Parathyroid adenoma (tissue), 2 donors: ENCODE measurements at regions not wholly inside any gene's neighbourhood (a gene's known extent, or its start where the extent isn't known, plus 50 kb on each side); places are given as distances from the start of the nearest gene placed in this dataset.

Experiments
- H2AFZ ChIP-seq: fragments of 300-600 bp; sonication (generic); one replicate; pipeline ENCODE4 v1.7.0; 2017; ENCODE audit warnings: antibody characterized with exemption, mild to moderate bottlenecking
- H3K27ac ChIP-seq: fragments of 300-600 bp; sonication (generic); one replicate; pipeline ENCODE4 v1.7.0; 2017
- H3K27me3 ChIP-seq: fragments of 300-600 bp; sonication (generic); one replicate; pipeline ENCODE4 v1.7.0; 2017; ENCODE audit warnings: low read length; ENCODE audit not compliant: control insufficient read depth, insufficient read depth
- H3K36me3 ChIP-seq: fragments of 300-600 bp; sonication (generic); one replicate; pipeline ENCODE4 v1.7.0; 2017; ENCODE audit warnings: low read length; ENCODE audit not compliant: control insufficient read depth, insufficient read depth
- H3K4me1 ChIP-seq: fragments of 300-600 bp; sonication (generic); one replicate; pipeline ENCODE4 v1.7.0; 2017; ENCODE audit warnings: control low read depth
- H3K4me2 ChIP-seq: fragments of 300-600 bp; sonication (generic); one replicate; pipeline ENCODE4 v1.7.0; 2017; ENCODE audit warnings: low read length
- H3K4me3 ChIP-seq: fragments of 300-600 bp; sonication (generic); one replicate; pipeline ENCODE4 v1.7.0; 2017; ENCODE audit warnings: low read depth, low read length
- H3K79me2 ChIP-seq: fragments of 300-600 bp; sonication (generic); one replicate; pipeline ENCODE4 v1.7.0; 2017; ENCODE audit warnings: control low read depth
- H3K9ac ChIP-seq: fragments of 300-600 bp; sonication (generic); one replicate; pipeline ENCODE4 v1.7.0; 2017; ENCODE audit warnings: mild to moderate bottlenecking
- H3K9me3 ChIP-seq: fragments of 300-600 bp; sonication (generic); one replicate; pipeline ENCODE4 v1.7.0; 2017; ENCODE audit warnings: low read length; ENCODE audit not compliant: control insufficient read depth
- TF ChIP-seq, protein P1 (sequence below): fragments of 300-600 bp; sonication (generic); IDR thresholded peaks from one replicate; pipeline ENCODE4 v1.7.0; 2017; ENCODE audit warnings: antibody characterized with exemption, mild to moderate bottlenecking
- donor health status: primary hyperparathyroidism.

DNA sequence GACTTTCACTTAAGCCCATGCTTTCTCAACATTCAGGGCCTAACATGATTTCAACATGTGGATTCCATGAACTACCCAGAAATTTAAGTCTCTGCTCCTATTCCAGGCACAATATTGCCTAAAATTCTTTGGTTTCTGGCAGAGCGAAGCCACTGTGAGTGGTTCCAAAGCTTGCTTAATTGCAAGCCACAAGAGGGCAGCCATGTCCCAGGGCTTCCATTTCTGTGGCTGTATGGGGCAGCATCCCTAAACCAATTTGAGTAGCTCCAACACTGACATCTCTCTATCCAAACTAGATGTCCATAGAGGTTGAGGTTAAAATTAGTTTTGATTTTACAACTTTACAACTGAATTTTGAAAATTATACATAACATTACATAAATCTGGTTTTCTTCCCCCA lies 56.3 kb upstream of the MDFIC start:
- Histone ChIP-seq H3K4me2 (no peak overlapping the region), H3K4me3 (no peak overlapping the region), H2AFZ (no peak overlapping the region), H3K4me1 (no peaks in the 10 kb centered on the region), H3K27me3 (no peaks in the 10 kb centered on the region), H3K9ac (no peak overlapping the region), H3K27ac (no peak overlapping the region), H3K9me3 (no peaks in the 10 kb centered on the region), H3K36me3 (no peaks in the 10 kb centered on the region), H3K79me2 (no peaks in the 10 kb centered on the region)
- TF ChIP-seq, protein P1, sequence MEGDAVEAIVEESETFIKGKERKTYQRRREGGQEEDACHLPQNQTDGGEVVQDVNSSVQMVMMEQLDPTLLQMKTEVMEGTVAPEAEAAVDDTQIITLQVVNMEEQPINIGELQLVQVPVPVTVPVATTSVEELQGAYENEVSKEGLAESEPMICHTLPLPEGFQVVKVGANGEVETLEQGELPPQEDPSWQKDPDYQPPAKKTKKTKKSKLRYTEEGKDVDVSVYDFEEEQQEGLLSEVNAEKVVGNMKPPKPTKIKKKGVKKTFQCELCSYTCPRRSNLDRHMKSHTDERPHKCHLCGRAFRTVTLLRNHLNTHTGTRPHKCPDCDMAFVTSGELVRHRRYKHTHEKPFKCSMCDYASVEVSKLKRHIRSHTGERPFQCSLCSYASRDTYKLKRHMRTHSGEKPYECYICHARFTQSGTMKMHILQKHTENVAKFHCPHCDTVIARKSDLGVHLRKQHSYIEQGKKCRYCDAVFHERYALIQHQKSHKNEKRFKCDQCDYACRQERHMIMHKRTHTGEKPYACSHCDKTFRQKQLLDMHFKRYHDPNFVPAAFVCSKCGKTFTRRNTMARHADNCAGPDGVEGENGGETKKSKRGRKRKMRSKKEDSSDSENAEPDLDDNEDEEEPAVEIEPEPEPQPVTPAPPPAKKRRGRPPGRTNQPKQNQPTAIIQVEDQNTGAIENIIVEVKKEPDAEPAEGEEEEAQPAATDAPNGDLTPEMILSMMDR, result peak; percentile 41
